ENCODE measurements at regions not wholly inside any gene's neighbourhood (a gene's known extent, or its start where the extent isn't known, plus 50 kb on each side); places are given as distances from the start of the nearest gene placed in this dataset.

DNA sequence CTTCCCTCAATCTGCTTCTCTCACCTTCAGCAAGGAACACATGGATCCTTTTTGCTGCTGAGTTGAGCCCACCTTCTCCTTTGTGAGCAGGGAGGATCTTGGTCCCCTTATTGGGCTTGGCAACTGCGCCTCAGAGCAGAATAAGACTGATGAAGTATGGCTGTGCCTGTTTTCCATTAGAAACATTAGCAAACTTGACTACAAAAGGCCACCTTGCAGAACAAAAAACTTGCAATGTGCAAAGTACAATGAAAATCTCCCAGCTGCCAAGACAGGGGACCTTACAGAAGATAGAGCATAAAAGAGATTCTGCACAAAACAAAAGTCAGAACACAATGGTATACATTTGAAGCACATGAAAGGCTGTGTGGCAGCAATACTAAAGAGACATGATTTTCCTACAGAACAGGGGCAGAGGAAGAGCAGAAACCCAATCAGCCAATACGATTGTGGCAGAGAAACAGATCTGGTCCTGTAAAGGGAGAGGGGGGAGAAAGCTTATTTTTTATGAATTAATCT is 173.5 kb upstream of the SNX19 start:
- Histone ChIP-seq H4K8ac (ENCODE audit: low read depth, low read length) (no peak overlapping the region), H3K4me1 (ENCODE audit: control insufficient read depth in 1 of 2, insufficient read depth in 2 of 2, low read length in 2 of 2) (no peaks in the 10 kb centered on the region), H3K9ac (ENCODE audit: low read length) (no peak overlapping the region), H3K9me3 (ENCODE audit: insufficient read depth, low read depth, low read length) (no peaks in the 10 kb centered on the region), H3K27me3 (ENCODE audit: insufficient read depth, low read length) (no peaks in the 10 kb centered on the region), H2BK120ac (ENCODE audit: insufficient read depth, low read length, poor library complexity) (no peak overlapping the region), H3K79me1 (ENCODE audit: low read length) (no peaks in the 10 kb centered on the region), H3K36me3 (ENCODE audit: control insufficient read depth in 1 of 2, insufficient read depth in 2 of 2, low read length in 2 of 2) (no peaks in the 10 kb centered on the region), H2BK5ac (ENCODE audit: low read depth, low read length, poor library complexity) (no peak overlapping the region), H2AFZ (ENCODE audit: insufficient read depth, low read length, poor library complexity) (no peak overlapping the region), H4K12ac (ENCODE audit: low read depth, low read length) (no peak overlapping the region), H3K4me3 (ENCODE audit: low read depth, low read length) (no peak overlapping the region), H3K14ac (ENCODE audit: low read length) (no peak overlapping the region), H3K4me2 (ENCODE audit: low read length) (no peak overlapping the region), H4K91ac (ENCODE audit: low read depth, low read length) (no peak overlapping the region), H3K18ac (ENCODE audit: low read length) (no peak overlapping the region), H2BK12ac (ENCODE audit: low read length) (no peak overlapping the region), H3K27ac (ENCODE audit: low read depth, low read length) (no peak overlapping the region), H3K79me2 (ENCODE audit: control insufficient read depth, insufficient read depth, low read length, poor library complexity) (no peaks in the 10 kb centered on the region), H2AK5ac (ENCODE audit: low read length) (no peak overlapping the region), H3K4ac (ENCODE audit: low read depth, low read length) (no peak overlapping the region), H3K23ac (ENCODE audit: low read length) (no peak overlapping the region)
- DNase-seq = no peak
- no CpG with 5 or more reads among the region's 2 CpGs for WGBS (ENCODE audit: extremely low coverage, insufficient coverage, insufficient read length)

DNA sequence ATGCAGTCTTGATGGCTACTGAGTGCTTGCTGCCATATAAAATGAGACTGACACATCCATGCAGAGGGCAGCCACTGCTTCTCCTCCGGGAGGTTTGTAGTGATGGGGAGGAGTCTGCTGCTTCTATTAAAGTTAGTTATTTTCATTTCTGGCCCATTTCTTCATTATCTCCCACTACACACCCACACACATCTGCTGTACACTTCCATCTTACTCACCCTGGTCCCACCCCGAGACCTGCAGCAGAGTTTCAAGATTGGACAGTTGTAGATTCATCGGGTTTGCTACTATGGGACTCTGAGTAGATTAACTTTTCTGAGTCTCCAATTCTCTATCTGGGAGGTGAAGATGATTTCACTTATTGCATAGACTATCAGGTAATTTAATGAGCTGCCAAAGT is 176.2 kb upstream of the SNX19 start:
- no peak overlapping the region for H3K4me3 ChIP-seq (ENCODE audit: low read depth, low read length)
- no peak overlapping the region for H3K4me2 ChIP-seq (ENCODE audit: low read length)
- H2AK5ac ChIP-seq (ENCODE audit: low read length) = no peak overlapping the region
- H3K4me1 ChIP-seq (ENCODE audit: control insufficient read depth in 1 of 2, insufficient read depth in 2 of 2, low read length in 2 of 2) = no peaks in the 10 kb centered on the region
- H3K14ac ChIP-seq (ENCODE audit: low read length) = no peak overlapping the region
- H4K91ac ChIP-seq (ENCODE audit: low read depth, low read length) = no peak overlapping the region
- H4K12ac ChIP-seq (ENCODE audit: low read depth, low read length) = no peak overlapping the region
- DNase-seq = no peak
- H2BK5ac ChIP-seq (ENCODE audit: low read depth, low read length, poor library complexity) = no peak overlapping the region
- H3K9me3 ChIP-seq (ENCODE audit: insufficient read depth, low read depth, low read length) = peaks cover 2% of the 10 kb centered on the region
- no peaks in the 10 kb centered on the region for H3K27me3 ChIP-seq (ENCODE audit: insufficient read depth, low read length)
- H2BK120ac ChIP-seq (ENCODE audit: insufficient read depth, low read length, poor library complexity) = no peak overlapping the region
- H3K79me2 ChIP-seq (ENCODE audit: control insufficient read depth, insufficient read depth, low read length, poor library complexity) = no peaks in the 10 kb centered on the region
- no peak overlapping the region for H3K23ac ChIP-seq (ENCODE audit: low read length)
- H3K4ac ChIP-seq (ENCODE audit: low read depth, low read length) = no peak overlapping the region
- no peaks in the 10 kb centered on the region for H3K79me1 ChIP-seq (ENCODE audit: low read length)
- H3K36me3 ChIP-seq (ENCODE audit: control insufficient read depth in 1 of 2, insufficient read depth in 2 of 2, low read length in 2 of 2) = no peaks in the 10 kb centered on the region
- H3K9ac ChIP-seq (ENCODE audit: low read length) = no peak overlapping the region
- no peak overlapping the region for H3K18ac ChIP-seq (ENCODE audit: low read length)
- no peak overlapping the region for H4K8ac ChIP-seq (ENCODE audit: low read depth, low read length)
- H2AFZ ChIP-seq (ENCODE audit: insufficient read depth, low read length, poor library complexity) = no peak overlapping the region
- H3K27ac ChIP-seq (ENCODE audit: low read depth, low read length) = no peak overlapping the region
- no peak overlapping the region for H2BK12ac ChIP-seq (ENCODE audit: low read length)
- WGBS (ENCODE audit: extremely low coverage, insufficient coverage, insufficient read length) = no CpG with 5 or more reads among the region's 3 CpGs

DNA sequence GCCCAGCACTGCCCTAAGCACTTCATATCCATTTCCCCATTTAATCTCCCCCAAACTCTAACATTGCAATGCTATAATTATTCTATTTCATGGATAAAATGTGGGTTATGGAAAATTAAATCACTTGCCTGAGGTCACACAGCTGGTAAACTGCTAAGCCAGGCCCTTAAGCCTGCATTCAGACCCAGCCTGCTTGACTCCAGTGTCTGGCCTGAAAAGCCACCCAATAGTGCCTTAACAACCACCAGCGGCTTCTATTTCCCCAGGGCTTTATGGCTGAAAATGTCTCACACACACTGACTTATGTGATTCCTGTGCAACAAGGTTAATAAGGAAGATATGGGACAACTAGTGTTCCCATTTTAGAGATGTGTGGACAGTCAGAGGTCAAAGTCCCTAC is 178.5 kb upstream of the SNX19 start:
- Histone ChIP-seq H2BK5ac (ENCODE audit: low read depth, low read length, poor library complexity) (no peak overlapping the region), H3K9ac (ENCODE audit: low read length) (no peak overlapping the region), H3K27ac (ENCODE audit: low read depth, low read length) (no peak overlapping the region), H4K12ac (ENCODE audit: low read depth, low read length) (no peak overlapping the region), H3K79me1 (ENCODE audit: low read length) (no peaks in the 10 kb centered on the region), H2AK5ac (ENCODE audit: low read length) (no peak overlapping the region), H3K14ac (ENCODE audit: low read length) (no peak overlapping the region), H4K91ac (ENCODE audit: low read depth, low read length) (no peak overlapping the region), H3K4me3 (ENCODE audit: low read depth, low read length) (no peak overlapping the region), H2AFZ (ENCODE audit: insufficient read depth, low read length, poor library complexity) (no peak overlapping the region), H2BK120ac (ENCODE audit: insufficient read depth, low read length, poor library complexity) (no peak overlapping the region), H3K27me3 (ENCODE audit: insufficient read depth, low read length) (no peaks in the 10 kb centered on the region), H3K79me2 (ENCODE audit: control insufficient read depth, insufficient read depth, low read length, poor library complexity) (no peaks in the 10 kb centered on the region), H4K8ac (ENCODE audit: low read depth, low read length) (no peak overlapping the region), H3K4me2 (ENCODE audit: low read length) (no peak overlapping the region), H3K9me3 (ENCODE audit: insufficient read depth, low read depth, low read length) (peaks cover 2% of the 10 kb centered on the region), H3K23ac (ENCODE audit: low read length) (no peak overlapping the region), H2BK12ac (ENCODE audit: low read length) (no peak overlapping the region), H3K4me1 (ENCODE audit: control insufficient read depth in 1 of 2, insufficient read depth in 2 of 2, low read length in 2 of 2) (no peaks in the 10 kb centered on the region), H3K18ac (ENCODE audit: low read length) (no peak overlapping the region), H3K36me3 (ENCODE audit: control insufficient read depth in 1 of 2, insufficient read depth in 2 of 2, low read length in 2 of 2) (no peaks in the 10 kb centered on the region), H3K4ac (ENCODE audit: low read depth, low read length) (no peak overlapping the region)
- no peak for DNase-seq
- WGBS (ENCODE audit: extremely low coverage, insufficient coverage, insufficient read length) = no CpG with 5 or more reads among the region's 1 CpG

DNA sequence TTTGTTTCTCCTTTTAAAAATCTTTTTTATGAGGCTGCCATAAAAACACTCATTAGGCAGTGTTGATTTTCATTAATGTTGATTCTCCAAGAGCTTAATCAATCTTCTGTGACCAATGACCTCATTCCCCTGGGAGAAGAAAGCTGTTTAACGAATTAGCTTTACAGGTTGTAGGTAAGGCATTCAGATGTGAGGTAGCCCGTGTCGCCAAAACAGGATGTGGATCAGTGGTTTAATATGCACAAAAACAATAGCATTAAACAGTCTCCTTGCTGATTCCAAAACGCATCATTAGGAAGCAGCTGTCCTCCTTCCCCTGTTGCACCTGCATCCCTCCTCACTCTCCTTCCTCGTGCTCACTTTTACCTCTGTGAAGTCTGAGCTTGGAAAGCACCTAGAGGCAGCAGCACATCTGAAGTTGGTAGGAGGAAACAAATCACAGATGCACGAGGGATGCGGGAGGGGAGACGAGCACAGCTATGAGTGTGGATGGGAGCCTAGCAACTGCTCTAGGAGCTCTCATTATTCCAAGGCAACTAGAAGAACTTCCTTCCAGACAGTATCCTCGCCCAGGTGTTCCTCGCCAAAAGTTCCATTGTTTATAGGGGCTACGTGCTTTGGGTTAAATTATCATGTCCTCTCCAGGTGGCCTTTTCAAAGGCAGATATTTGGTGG is 179.4 kb upstream of the SNX19 start:
- Histone ChIP-seq H3K79me1 (ENCODE audit: low read length) (no peaks in the 10 kb centered on the region), H3K4me2 (ENCODE audit: low read length) (no peak overlapping the region), H4K8ac (ENCODE audit: low read depth, low read length) (no peak overlapping the region), H3K27ac (ENCODE audit: low read depth, low read length) (no peak overlapping the region), H3K23ac (ENCODE audit: low read length) (no peak overlapping the region), H3K18ac (ENCODE audit: low read length) (no peak overlapping the region), H3K9ac (ENCODE audit: low read length) (no peak overlapping the region), H2BK5ac (ENCODE audit: low read depth, low read length, poor library complexity) (no peak overlapping the region), H2AK5ac (ENCODE audit: low read length) (no peak overlapping the region), H3K14ac (ENCODE audit: low read length) (no peak overlapping the region), H3K27me3 (ENCODE audit: insufficient read depth, low read length) (no peaks in the 10 kb centered on the region), H3K79me2 (ENCODE audit: control insufficient read depth, insufficient read depth, low read length, poor library complexity) (no peaks in the 10 kb centered on the region), H4K91ac (ENCODE audit: low read depth, low read length) (no peak overlapping the region), H3K36me3 (ENCODE audit: control insufficient read depth in 1 of 2, insufficient read depth in 2 of 2, low read length in 2 of 2) (no peaks in the 10 kb centered on the region), H2AFZ (ENCODE audit: insufficient read depth, low read length, poor library complexity) (no peak overlapping the region), H2BK120ac (ENCODE audit: insufficient read depth, low read length, poor library complexity) (no peak overlapping the region), H3K4me1 (ENCODE audit: control insufficient read depth in 1 of 2, insufficient read depth in 2 of 2, low read length in 2 of 2) (no peaks in the 10 kb centered on the region), H3K4ac (ENCODE audit: low read depth, low read length) (no peak overlapping the region), H3K4me3 (ENCODE audit: low read depth, low read length) (no peak overlapping the region), H2BK12ac (ENCODE audit: low read length) (no peak overlapping the region), H3K9me3 (ENCODE audit: insufficient read depth, low read depth, low read length) (peaks cover 2% of the 10 kb centered on the region), H4K12ac (ENCODE audit: low read depth, low read length) (no peak overlapping the region)
- WGBS (ENCODE audit: extremely low coverage, insufficient coverage, insufficient read length) = no CpG with 5 or more reads among the region's 11 CpGs
- DNase-seq = no peak
